Endothelial cell of hepatic sinusoid (primary cell): ENCODE measurements at regions not wholly inside any gene's neighbourhood (a gene's known extent, or its start where the extent isn't known, plus 50 kb on each side); places are given as distances from the start of the nearest gene placed in this dataset.

Experiments used
- in situ Hi-C: cut with HindIII; loops from 2 replicates; pipeline ENCODE4 v1.10.0; 2017; ENCODE audit warnings: low sequenced_read_pairs

DNA sequence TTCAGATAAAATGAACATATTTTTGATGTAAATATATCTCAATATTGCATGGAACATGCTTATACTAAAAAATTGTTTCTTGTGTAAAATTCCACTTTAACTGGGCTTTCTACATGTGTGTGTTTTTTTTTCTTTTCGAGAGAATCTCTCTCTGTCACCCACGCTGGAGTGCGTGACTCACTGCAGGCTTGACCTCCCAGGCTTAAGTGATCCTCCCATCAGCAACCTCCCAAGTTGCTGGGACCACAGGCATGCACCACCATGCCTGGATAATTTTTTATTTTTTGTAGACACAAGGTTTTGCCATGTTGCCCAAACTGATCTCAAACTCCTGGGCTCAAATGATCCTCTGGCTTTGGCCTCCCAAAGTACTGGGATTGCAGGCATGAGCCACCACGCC, 254.6 kb downstream of the LOXHD1 start:
- in situ Hi-C loops, result no loop called here

DNA sequence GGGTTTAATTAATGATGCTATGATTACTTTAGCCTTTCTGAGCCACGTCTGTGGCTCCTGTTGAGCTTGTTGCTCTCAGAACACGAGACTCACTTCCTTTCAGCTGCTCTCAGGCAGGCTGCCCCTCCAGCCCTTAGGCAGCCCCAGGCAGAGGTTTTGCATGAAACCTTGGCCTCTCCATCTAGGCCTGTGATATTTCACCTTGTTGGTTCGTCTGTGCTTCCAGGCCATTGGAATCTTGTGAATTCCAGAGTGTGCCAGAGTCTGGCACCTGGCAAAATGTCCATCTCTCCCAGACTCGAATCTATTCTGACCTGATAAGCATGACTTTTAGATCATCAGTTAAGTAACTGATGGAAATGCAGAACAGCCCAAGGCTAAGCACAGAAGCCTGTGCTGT, 254.1 kb downstream of the LOXHD1 start:
- in situ Hi-C loops, result no loop called here

DNA sequence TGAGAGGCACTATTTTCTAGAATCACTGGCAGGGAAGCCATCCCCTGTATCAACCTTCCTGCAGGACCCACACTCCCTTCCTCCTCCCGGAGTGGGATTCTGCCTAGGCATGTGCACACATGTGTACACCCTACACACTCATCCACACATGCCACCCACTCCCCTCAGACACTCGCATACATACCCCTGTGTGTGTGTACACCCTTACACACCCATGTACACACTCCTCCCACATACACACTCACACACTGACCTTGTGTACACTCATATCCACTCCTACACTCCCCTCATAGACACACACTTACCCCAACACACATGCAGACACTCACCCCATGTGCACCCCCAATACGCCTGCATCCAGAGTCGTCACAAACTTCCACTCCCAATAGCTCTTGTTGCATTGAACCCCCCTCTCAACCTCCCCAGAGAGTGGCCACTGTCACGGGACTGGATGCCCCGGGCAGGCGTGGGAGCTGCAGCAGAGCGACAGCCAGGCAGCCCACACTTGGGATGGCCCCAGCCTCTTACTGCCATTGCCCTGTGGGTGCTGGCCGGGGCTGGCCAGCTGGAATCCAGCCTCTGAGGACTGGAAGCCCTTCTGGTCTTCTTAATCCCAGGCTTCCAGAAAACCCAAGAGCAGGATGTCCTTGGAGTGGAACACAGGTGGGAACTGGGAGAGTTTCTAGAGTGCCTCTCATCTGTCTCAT, 251.0 kb downstream of the LOXHD1 start:
- in situ Hi-C loops, result no loop called here

DNA sequence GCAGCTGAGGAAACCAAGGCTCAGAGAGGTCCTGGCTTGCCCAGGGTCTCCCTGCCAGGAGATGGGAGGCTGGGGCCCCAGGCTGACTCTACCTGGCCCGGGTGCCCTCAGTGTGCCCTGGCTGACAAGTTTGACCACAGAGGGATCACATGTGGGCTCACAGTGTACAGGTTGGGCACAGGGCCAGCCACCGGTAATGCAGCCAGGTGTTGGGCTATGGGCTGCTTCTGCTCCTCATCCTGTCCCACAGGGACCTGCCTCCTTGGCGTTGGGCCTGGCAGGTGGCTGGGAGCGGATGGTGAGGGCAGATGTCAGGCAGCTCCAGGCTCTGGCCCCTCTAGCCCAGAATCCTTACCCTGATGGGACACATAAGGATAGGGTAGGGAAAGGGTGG, 250.5 kb downstream of the LOXHD1 start:
- in situ Hi-C loops, result no loop called here

DNA sequence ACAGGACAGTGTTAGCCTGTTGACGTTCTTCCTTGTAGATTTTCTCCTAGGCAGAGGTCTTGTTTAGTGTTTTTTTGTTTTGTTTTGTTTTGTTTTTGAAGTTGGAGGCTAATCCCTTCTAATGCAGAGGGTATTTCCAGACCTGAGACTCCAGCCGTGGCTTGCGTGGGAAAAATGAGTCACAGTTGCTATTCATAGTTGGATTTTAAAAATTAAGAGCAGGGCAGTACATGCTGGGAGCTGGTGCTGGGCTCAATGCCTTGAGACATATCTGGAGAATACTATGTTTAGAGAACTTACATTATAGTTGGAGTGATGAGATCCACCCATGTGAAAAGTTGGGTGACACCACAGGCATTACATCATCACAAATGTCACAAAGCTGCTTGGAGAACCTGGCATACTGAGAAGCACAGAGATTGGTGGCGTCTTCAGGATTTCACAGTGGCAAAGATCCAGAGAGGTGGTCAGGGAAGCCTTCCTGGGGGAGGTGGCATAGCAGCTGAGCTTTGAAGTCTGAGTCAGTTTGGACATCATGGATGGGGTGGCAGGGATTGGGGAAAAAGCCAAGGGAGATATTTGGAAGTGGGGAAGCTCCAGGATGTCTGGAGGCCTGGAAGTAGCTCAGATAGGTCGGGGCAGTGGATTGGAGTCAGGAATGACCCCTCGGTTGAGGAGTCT, 249.4 kb downstream of the LOXHD1 start:
- in situ Hi-C loops, result no loop called here

DNA sequence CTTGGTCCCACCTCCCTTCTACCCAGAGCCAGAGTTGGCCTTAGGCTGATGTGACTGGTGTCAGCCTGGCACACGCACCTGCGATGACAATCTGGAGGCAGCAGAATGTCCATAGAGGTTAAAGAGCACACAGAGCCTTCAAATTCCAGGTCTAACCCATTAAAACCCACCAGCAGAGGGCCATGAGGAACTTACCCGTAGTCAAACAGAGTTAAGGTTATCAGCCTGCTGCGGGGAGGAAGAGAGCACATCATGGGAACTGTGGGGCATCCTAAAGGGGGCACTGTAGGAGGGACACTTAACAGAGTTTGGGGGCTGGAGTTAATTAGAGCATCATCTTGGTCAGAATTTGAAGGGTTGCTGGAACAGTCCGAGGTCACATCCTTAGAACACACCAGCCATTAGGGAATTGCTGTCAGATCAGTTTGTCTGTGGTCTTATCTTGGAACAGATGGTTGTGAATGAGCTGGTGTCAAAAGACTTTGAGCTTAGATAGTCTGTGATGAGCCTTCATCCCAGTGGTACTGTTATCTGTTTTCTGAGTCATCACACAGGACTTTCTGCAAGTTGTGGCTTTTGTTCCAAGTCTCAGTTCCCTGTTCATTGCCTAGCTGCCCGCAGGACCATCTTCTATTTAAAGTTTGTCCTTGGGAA, 248.6 kb downstream of the LOXHD1 start:
- in situ Hi-C loops, result no loop called here

DNA sequence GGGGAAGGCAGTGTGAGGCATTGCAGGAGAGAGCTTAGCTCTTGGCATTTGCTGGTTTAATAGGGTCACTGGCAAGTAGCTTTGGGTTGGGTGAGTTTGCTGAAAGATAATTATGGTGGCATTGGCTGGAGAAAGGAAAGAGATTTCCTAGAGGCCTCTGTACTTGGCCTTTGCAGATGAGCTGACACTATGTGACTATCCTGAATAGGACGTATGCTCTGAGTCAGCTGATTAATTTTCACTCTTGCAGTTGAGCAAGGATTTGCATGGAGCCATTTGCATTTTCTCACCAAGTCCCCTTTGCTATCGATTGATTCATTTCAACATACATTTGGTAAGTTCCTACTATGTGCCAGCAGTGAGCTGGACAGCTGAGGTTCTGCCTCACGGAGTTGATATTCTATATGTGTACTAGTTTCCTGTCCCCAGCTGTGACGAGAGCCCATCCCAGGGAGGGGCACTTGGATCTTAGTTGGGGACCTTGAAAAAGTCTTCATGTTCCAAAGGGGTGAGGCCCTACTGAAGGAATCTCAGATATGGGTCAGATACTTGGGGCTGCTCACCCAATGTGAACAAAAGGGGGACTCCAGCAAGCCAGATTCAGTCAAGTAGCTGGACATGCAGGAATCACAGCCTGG, 245.7 kb downstream of the LOXHD1 start:
- in situ Hi-C loops, result no loop called here

DNA sequence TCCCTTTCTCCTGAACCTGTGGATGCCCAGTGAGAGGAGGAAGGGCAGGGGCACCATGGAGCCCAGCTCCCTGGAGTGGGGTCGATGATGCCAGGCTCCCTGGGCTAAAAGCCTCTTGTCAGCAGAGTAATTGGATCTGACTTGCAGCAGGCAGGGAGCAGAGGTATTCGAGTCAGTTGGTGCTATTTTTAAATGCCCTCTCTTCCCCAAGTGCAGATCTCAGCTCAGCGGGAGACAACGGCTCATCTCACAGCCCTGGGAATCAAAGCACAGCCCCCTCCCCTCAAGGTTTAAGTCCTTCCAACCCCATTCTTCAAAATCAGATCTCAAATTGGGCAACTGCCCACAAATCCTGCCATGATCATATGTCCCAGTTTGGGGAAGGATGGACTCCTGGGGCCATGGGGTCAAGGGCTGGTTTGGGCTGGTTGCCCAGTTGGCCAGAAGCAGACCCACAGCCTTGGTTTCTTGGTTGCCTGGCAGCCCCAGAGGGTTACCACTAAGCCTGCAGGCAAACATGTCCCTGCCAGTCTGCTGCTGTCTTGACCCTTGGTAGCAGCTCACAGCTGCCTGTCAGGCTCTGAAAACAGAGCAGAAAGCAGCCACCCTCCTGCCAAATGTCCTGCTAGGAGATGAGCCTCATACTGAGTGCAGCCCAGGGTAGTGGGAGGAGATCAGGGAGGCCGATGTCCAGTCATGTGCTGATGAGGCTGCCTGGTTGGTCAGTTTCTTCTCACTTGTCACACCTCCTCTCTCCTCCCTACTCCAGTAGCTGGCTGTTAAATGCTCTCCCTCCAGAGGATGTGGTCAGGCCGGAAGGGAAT, 244.9 kb downstream of the LOXHD1 start:
- in situ Hi-C loops, result no loop called here

DNA sequence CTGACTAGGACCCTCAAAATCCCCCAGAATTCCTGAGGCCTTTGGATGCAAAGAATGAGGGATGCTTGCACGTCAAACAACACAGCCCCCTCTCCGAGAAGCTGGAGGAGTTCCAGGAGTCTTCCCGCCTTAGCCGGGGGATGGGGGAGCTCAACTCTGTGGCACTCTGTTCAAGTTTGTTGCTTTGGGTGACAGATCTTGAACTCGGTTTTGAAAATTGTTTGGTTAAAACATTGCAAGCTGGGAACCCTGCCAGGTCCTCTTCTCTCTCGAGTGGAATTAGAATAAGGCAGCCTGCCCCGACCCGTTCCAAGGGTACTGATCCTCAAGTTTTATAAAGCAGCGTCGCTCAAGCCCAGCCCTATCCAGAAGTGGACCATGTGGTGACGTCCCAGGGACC, 244.1 kb downstream of the LOXHD1 start:
- in situ Hi-C loops, result no loop called here

DNA sequence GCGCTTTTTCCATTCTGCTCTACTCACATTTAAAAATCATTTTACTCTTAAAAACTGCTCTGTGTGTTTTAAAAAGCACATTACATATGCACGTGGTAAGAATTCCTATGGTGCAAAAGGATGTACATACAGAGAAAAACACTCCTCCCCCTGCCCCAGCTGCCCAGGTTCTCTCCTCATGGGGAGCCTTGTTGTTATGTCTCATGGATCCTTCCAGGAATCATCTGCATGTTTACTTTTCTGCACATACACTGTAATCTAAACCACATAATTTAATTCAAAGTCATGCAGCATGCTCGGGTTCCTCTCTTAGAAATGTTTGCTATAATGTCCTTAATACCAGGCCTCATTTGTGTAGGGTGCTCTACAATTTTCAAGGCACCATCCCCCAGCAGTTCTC, 243.3 kb downstream of the LOXHD1 start:
- in situ Hi-C loops, result no loop called here

DNA sequence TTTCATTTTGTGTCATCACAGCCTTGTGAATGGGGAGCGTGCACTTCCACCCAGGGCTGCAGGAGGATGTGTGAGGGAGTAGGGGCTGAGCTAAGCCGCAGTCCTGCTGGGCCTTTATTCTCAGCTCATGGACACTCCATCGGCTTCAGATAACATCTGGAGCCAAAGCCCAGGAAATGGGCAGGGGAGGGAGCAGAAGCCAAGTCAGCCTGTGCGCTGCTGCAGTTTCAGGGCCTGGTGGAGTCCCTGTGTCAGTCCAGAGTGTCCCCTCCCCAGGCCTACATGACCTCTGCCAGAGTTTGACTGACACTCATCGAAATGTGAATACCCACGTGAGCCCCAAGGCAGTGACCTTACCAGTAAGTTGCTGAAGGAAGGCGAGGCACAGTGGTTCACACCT, 242.2 kb downstream of the LOXHD1 start:
- in situ Hi-C loops, result no loop called here

DNA sequence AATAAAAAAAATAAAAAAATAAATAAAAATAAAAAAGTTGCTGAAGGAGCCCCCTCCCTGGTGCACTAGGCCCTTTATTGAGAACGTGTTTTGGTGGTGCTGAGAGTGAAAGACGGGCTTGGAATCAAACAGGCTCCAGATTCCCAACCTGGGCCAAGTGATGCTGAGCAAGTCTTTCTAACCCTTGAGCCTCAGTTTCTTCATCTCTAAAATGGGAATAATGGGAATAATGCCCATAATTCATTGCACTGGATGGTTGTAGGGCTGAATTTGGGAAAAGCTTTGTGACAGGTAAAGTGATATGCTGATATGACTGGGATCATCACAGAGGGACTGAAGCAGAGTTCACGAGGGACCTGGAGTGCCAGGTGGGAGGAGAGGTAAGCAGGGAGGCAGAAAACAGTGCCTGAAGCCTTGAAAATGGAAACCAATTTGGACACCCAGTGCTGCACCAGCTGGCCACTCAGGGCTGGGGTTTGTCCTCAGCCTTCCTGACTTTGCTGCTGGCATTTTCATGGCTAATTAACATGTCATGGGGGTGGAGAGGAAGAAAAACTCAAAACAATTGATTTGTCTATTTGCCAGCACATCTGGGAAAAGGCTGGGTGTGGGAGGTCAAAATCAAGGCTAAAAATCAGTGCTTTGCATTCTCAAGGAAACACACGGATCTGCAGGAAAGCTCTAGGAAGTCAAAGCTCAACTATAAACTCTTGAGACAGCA, 241.3 kb downstream of the LOXHD1 start:
- in situ Hi-C loops, result no loop called here

DNA sequence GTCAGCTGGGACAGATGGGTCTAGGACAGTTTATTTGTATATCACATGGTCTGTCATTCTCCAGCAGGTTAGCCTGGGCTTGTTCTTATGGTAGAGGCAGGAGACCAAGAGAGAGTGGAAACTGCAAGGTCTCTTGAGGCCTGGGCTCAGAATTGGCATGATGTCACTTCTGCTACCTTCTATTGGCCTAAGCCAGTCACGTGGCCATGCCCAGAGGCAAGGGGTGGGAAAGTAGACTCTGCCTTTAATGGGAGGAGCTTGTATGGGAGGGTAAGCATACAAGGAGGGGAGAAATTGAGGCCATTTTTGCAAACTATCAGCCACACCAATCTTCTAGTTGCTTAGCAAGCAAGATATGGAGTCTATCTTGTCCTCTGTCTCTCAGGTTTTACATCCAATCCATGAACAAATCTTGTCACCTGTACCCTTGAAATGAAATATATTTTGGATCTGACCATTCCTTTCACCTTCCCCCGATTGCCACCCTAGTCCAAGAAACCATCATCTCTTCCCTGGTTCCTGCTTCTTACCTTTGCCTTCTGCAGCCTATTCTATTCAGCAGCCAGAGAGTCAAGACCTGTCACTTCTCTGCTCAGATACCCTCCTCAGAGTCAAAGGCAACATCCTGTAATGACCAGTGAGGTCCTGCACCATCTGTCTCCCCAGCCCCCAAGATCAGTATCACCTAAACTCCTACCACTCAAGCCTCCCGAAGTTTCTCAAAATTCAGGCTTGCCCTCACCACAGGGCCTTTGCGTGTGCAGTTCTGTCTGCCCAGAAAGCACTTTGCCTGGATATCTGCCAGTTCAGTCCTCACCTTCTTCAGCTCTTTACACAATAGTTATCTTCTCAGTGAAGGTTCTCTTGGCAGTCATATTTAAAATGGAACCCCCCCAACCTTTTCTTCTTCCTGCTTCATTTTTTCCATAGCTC, 240.0 kb downstream of the LOXHD1 start:
- in situ Hi-C loops, result no loop called here

DNA sequence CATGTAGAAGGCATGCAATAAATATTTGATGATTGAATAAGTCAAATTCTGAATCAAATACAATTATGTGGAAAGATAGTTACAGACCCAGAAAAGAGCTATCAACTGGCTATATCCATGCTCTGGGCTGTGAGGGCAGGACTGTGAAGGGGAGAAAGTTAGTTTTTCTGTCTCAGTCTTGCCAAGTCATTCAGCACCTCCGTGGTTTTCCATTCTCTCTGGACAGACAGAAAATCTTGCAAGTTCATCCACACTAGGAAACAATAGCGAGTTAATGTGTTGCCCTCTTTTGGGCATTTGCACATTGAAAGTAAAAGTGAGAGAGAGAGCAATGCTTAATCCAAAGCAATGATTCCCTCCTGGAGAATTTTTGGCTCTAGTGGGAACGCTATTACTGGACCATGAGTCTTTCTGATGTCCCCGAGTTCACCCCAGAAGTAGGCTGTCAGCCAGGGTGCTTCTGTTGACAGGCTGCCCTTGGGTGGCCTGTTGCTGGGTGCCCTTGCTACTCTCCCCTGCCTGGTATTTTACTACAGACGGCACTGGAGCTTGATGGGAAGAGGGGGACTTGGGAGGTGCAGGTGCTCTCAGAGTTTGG, 238.3 kb downstream of the LOXHD1 start:
- in situ Hi-C loops, result no loop called here

DNA sequence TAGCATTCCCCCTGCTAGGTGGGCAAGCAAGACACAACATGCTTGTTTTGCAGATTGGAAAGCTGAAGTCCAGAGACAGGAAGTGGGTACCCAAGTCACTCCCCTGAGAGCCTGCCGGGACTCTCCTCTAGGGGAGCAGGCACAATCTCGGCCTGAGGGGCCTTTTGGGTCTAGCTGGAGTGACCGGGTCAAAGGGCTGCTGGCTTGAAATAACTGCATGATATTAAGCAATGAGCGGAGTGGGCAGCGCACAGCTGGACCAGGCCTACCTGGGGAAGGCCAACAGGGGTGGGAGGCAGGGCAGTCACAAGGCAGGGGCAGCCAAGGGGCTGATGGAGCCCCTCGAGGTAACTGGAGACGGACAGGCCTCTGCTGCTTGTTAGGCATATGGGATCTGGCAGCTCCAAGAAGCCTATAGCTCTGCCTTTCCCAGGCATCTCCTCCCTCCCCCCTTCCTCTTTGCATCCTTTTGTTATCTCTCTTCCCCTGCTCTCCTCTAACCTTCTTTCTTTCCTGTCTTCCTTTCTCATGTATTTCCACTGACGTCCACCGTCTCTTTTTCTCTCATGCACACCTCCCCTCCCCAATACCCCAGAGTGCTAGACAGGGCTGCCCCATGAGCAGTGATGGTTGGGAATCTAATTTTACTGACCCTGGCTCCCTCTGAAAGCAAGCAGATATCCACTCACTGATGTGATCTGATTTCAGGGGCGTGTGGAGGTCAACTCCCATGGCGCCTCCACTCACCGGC, 237.5 kb downstream of the LOXHD1 start:
- in situ Hi-C loops, result no loop called here

DNA sequence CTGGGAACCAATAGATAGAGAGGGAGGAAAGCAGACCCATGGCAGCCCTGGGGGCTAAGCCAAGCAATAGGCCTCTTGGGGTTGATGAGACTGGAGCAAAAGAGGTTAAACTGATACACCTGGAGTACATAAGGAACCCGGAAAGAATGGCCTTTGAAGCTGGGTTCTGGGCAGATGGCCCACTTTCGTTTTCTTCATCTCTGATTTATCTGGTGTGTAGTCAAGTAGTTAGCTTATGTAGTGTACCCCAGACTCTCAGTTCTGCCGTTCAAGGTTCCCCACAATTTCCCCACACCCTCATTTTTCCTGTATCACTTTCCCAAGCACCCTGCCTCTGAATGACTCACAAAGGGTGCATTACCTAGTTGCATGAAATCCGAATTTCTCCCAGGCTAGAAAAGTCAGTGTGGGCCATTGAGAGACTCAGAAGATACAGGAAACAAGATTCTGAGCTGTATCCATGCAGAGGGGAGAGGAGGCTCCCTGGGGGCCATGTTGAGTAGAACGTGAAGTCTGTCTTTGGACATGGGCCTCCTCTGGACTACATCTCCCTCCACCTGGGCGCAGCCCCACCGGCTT, 235.0 kb downstream of the LOXHD1 start:
- in situ Hi-C loops, result no loop called here

DNA sequence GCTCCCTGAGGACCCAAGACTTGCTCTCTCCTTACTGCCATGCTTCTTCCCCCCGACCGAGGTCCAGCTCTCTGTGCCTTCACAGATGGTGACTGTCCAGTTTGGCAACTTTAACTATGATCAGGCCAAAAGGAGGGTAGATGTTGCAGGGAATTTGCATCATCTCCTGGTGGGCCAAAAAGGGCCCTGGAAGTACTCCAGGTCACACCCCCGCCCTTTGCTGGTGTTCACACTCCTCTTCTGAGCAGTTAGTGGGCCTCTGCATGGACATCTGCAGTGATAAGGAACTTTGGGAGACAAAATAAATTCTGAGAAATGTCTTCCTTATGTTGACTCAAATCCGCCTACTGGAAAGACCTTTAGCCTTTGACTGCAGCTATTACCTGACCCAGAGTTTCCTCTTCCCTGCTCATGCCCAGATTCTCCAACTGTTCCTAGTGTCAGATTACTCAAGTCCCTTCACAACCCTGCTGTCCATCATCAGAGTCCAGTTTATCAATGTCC, 234.4 kb downstream of the LOXHD1 start:
- in situ Hi-C loops, result no loop called here
